ENCODE measurements at regions not wholly inside any gene's neighbourhood (a gene's known extent, or its start where the extent isn't known, plus 50 kb on each side); places are given as distances from the start of the nearest gene placed in this dataset.

DNA sequence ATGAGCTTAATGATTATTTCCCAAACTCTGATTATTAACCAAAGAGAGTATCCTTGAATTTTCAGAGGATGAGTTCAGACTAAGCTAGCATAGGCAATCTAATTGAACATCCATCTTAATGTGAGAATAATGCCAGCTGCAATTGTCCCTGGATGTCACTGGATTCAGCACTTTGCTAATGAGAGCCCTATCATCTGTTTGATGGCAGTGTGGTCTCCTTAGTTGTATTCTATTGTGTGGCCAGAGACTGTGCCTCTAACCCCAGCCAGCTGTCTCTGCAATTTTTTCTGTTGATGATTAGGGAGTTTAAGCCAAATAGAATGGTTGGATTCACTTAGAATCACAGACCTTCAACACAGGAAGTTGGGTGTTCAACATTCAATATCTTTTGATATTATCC is 1249.5 kb downstream of the FAM181B start:
- Histone ChIP-seq H3K14ac (ENCODE audit: low read length in 2 of 2) (no peak overlapping the region), H2BK120ac (ENCODE audit: low read depth, low read length) (no peak overlapping the region), H3K4me3 (ENCODE audit: insufficient read depth in 1 of 2, low read depth in 1 of 2, low read length in 2 of 2) (no peak overlapping the region), H4K91ac (ENCODE audit: low read length) (no peak overlapping the region), H2AFZ (ENCODE audit: low read depth, low read length) (no peak overlapping the region), H3K23ac (ENCODE audit: low read length in 2 of 2) (no peak overlapping the region), H3K4ac (ENCODE audit: low read depth in 1 of 2, low read length in 2 of 2) (no peak overlapping the region), H2BK15ac (ENCODE audit: low read depth, poor library complexity, severe bottlenecking) (no peak overlapping the region), H3K4me2 (ENCODE audit: low read length, poor library complexity, severe bottlenecking) (no peak overlapping the region), H2AK5ac (ENCODE audit: low read length, severe bottlenecking) (no peak overlapping the region), H3K9me3 (ENCODE audit: control insufficient read depth, low read length) (no peaks in the 10 kb centered on the region), H3K27ac (ENCODE audit: low read length, poor library complexity, severe bottlenecking) (no peak overlapping the region), H3K9ac (ENCODE audit: low read length) (no peak overlapping the region), H3K18ac (ENCODE audit: low read depth in 1 of 2, low read length in 2 of 2) (no peak overlapping the region), H3K4me1 (ENCODE audit: control insufficient read depth, insufficient read depth, low read depth, low read length) (no peaks in the 10 kb centered on the region), H3K27me3 (ENCODE audit: control insufficient read depth in 1 of 2, insufficient read depth in 1 of 2, low read length in 2 of 2) (no peaks in the 10 kb centered on the region), H3K36me3 (ENCODE audit: control insufficient read depth in 1 of 2, insufficient read depth in 2 of 2, low read depth in 1 of 2, low read length in 2 of 2) (no peaks in the 10 kb centered on the region), H2BK5ac (ENCODE audit: low read depth, low read length, poor library complexity, severe bottlenecking) (no peak overlapping the region), H2BK12ac (ENCODE audit: low read length in 2 of 2) (no peak overlapping the region), H3K79me1 (replicated peaks; ENCODE audit: low read length, poor library complexity, severe bottlenecking) (no peaks in the 10 kb centered on the region), H4K8ac (ENCODE audit: low read length) (no peak overlapping the region)
- no peak for DNase-seq

DNA sequence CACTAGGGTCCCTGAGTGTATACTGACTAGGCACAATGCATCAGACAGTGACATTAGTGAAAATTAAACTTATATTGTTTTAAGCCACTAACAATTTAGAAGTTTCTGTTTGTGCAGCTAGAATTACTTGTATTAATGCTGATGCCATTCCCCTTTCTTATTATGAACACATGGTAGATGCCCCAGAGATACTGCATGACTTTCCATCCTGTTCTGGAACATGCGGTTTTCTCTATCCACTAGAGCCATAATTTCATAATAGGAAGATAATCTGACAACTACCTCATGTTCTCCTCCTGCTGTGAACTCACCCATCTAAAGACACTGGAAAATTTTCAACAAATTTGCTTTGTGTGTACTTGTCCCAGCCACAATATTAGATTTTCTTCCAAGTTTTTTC is 1256.4 kb downstream of the FAM181B start:
- Histone ChIP-seq H3K9ac (ENCODE audit: low read length) (no peak overlapping the region), H2BK120ac (ENCODE audit: low read depth, low read length) (no peak overlapping the region), H3K23ac (ENCODE audit: low read length in 2 of 2) (no peak overlapping the region), H3K4me3 (ENCODE audit: insufficient read depth in 1 of 2, low read depth in 1 of 2, low read length in 2 of 2) (no peak overlapping the region), H3K27me3 (ENCODE audit: control insufficient read depth in 1 of 2, insufficient read depth in 1 of 2, low read length in 2 of 2) (no peaks in the 10 kb centered on the region), H3K4me1 (ENCODE audit: control insufficient read depth, insufficient read depth, low read depth, low read length) (no peaks in the 10 kb centered on the region), H3K4ac (ENCODE audit: low read depth in 1 of 2, low read length in 2 of 2) (no peak overlapping the region), H2AFZ (ENCODE audit: low read depth, low read length) (no peak overlapping the region), H2BK5ac (ENCODE audit: low read depth, low read length, poor library complexity, severe bottlenecking) (no peak overlapping the region), H3K9me3 (ENCODE audit: control insufficient read depth, low read length) (no peaks in the 10 kb centered on the region), H3K27ac (ENCODE audit: low read length, poor library complexity, severe bottlenecking) (no peak overlapping the region), H3K79me1 (replicated peaks; ENCODE audit: low read length, poor library complexity, severe bottlenecking) (no peaks in the 10 kb centered on the region), H3K14ac (ENCODE audit: low read length in 2 of 2) (no peak overlapping the region), H2BK15ac (ENCODE audit: low read depth, poor library complexity, severe bottlenecking) (no peak overlapping the region), H3K36me3 (ENCODE audit: control insufficient read depth in 1 of 2, insufficient read depth in 2 of 2, low read depth in 1 of 2, low read length in 2 of 2) (no peaks in the 10 kb centered on the region), H2BK12ac (ENCODE audit: low read length in 2 of 2) (no peak overlapping the region), H4K8ac (ENCODE audit: low read length) (no peak overlapping the region), H3K18ac (ENCODE audit: low read depth in 1 of 2, low read length in 2 of 2) (no peak overlapping the region), H4K91ac (ENCODE audit: low read length) (no peak overlapping the region), H3K4me2 (ENCODE audit: low read length, poor library complexity, severe bottlenecking) (no peak overlapping the region), H2AK5ac (ENCODE audit: low read length, severe bottlenecking) (no peak overlapping the region)
- WGBS: 82% methylated on average over 1 of the region's 1 CpG
- DNase-seq: no peak

DNA sequence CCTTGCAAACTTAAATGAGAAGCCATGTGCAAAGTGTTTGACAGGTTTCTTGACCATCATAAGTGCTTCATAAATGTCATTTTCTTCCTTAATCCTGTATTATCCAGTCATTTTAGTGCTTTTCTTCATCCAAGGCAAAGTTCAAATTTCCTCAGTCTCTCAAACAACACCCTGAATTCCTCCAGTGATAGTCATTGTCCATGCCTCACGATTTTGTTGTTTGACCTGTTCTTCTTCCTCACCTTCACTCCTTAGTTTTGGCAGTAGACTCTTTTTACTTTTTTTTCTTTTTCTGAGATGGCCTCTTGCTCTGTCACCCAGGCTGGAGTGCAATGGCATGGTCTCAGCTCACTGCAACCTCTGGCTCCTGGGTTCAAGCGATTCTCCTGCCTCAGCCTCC is 1257.3 kb downstream of the FAM181B start:
- no peak overlapping the region for H4K91ac ChIP-seq (ENCODE audit: low read length)
- no peak overlapping the region for H2AK5ac ChIP-seq (ENCODE audit: low read length, severe bottlenecking)
- no peak overlapping the region for H2BK5ac ChIP-seq (ENCODE audit: low read depth, low read length, poor library complexity, severe bottlenecking)
- H2BK15ac ChIP-seq (ENCODE audit: low read depth, poor library complexity, severe bottlenecking): no peak overlapping the region
- H2BK12ac ChIP-seq (ENCODE audit: low read length in 2 of 2): no peak overlapping the region
- H3K27me3 ChIP-seq (ENCODE audit: control insufficient read depth in 1 of 2, insufficient read depth in 1 of 2, low read length in 2 of 2): no peaks in the 10 kb centered on the region
- H3K27ac ChIP-seq (ENCODE audit: low read length, poor library complexity, severe bottlenecking): no peak overlapping the region
- H3K4ac ChIP-seq (ENCODE audit: low read depth in 1 of 2, low read length in 2 of 2): no peak overlapping the region
- no peak overlapping the region for H3K18ac ChIP-seq (ENCODE audit: low read depth in 1 of 2, low read length in 2 of 2)
- H3K14ac ChIP-seq (ENCODE audit: low read length in 2 of 2): no peak overlapping the region
- H3K4me1 ChIP-seq (ENCODE audit: control insufficient read depth, insufficient read depth, low read depth, low read length): no peaks in the 10 kb centered on the region
- no peak overlapping the region for H3K4me3 ChIP-seq (ENCODE audit: insufficient read depth in 1 of 2, low read depth in 1 of 2, low read length in 2 of 2)
- H3K23ac ChIP-seq (ENCODE audit: low read length in 2 of 2): no peak overlapping the region
- no peak overlapping the region for H2AFZ ChIP-seq (ENCODE audit: low read depth, low read length)
- no peak overlapping the region for H3K9ac ChIP-seq (ENCODE audit: low read length)
- H3K4me2 ChIP-seq (ENCODE audit: low read length, poor library complexity, severe bottlenecking): no peak overlapping the region
- no peaks in the 10 kb centered on the region for H3K79me1 ChIP-seq (replicated peaks; ENCODE audit: low read length, poor library complexity, severe bottlenecking)
- no peaks in the 10 kb centered on the region for H3K9me3 ChIP-seq (ENCODE audit: control insufficient read depth, low read length)
- H3K36me3 ChIP-seq (ENCODE audit: control insufficient read depth in 1 of 2, insufficient read depth in 2 of 2, low read depth in 1 of 2, low read length in 2 of 2): no peaks in the 10 kb centered on the region
- 65% methylated on average over 2 of the region's 2 CpGs for WGBS
- no peak overlapping the region for H2BK120ac ChIP-seq (ENCODE audit: low read depth, low read length)
- no peak for DNase-seq
- no peak overlapping the region for H4K8ac ChIP-seq (ENCODE audit: low read length)

DNA sequence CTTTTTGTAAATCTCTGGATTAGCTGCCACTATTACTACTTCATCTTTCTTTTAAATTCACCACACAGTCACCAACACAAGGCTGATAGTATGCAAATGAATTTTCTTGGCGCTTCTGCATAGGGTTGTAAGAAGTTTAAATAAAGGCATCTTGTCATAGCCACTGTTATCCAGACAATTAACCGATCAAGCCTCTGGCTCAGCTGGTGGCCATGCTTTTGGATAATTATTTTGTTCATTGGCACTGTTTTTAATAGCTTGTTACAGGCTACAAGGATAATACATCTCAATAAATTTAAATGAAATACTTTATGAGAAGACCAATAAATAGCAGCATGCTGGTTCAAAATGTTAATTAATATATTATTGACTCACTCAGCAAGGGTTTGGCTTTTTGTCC is 1261.0 kb downstream of the FAM181B start:
- no peaks in the 10 kb centered on the region for H3K9me3 ChIP-seq (ENCODE audit: control insufficient read depth, low read length)
- DNase-seq: no peak
- no peak overlapping the region for H4K91ac ChIP-seq (ENCODE audit: low read length)
- no peak overlapping the region for H3K14ac ChIP-seq (ENCODE audit: low read length in 2 of 2)
- no peaks in the 10 kb centered on the region for H3K79me1 ChIP-seq (replicated peaks; ENCODE audit: low read length, poor library complexity, severe bottlenecking)
- H3K4ac ChIP-seq (ENCODE audit: low read depth in 1 of 2, low read length in 2 of 2): no peak overlapping the region
- no CpG with 5 or more reads among the region's 2 CpGs for whole genome bisulfite sequencing
- H3K36me3 ChIP-seq (ENCODE audit: control insufficient read depth in 1 of 2, insufficient read depth in 2 of 2, low read depth in 1 of 2, low read length in 2 of 2): no peaks in the 10 kb centered on the region
- H4K8ac ChIP-seq (ENCODE audit: low read length): no peak overlapping the region
- no peak overlapping the region for H3K23ac ChIP-seq (ENCODE audit: low read length in 2 of 2)
- no peak overlapping the region for H2AK5ac ChIP-seq (ENCODE audit: low read length, severe bottlenecking)
- H3K4me3 ChIP-seq (ENCODE audit: insufficient read depth in 1 of 2, low read depth in 1 of 2, low read length in 2 of 2): no peak overlapping the region
- no peak overlapping the region for H3K27ac ChIP-seq (ENCODE audit: low read length, poor library complexity, severe bottlenecking)
- no peak overlapping the region for H2BK15ac ChIP-seq (ENCODE audit: low read depth, poor library complexity, severe bottlenecking)
- no peak overlapping the region for H2BK5ac ChIP-seq (ENCODE audit: low read depth, low read length, poor library complexity, severe bottlenecking)
- no peak overlapping the region for H2BK12ac ChIP-seq (ENCODE audit: low read length in 2 of 2)
- no peak overlapping the region for H2AFZ ChIP-seq (ENCODE audit: low read depth, low read length)
- no peak overlapping the region for H3K9ac ChIP-seq (ENCODE audit: low read length)
- no peaks in the 10 kb centered on the region for H3K27me3 ChIP-seq (ENCODE audit: control insufficient read depth in 1 of 2, insufficient read depth in 1 of 2, low read length in 2 of 2)
- no peak overlapping the region for H3K18ac ChIP-seq (ENCODE audit: low read depth in 1 of 2, low read length in 2 of 2)
- H3K4me1 ChIP-seq (ENCODE audit: control insufficient read depth, insufficient read depth, low read depth, low read length): no peaks in the 10 kb centered on the region
- H3K4me2 ChIP-seq (ENCODE audit: low read length, poor library complexity, severe bottlenecking): no peak overlapping the region
- H2BK120ac ChIP-seq (ENCODE audit: low read depth, low read length): no peak overlapping the region
